ENCODE measurements at regions not wholly inside any gene's neighbourhood (a gene's known extent, or its start where the extent isn't known, plus 50 kb on each side); places are given as distances from the start of the nearest gene placed in this dataset.

DNA sequence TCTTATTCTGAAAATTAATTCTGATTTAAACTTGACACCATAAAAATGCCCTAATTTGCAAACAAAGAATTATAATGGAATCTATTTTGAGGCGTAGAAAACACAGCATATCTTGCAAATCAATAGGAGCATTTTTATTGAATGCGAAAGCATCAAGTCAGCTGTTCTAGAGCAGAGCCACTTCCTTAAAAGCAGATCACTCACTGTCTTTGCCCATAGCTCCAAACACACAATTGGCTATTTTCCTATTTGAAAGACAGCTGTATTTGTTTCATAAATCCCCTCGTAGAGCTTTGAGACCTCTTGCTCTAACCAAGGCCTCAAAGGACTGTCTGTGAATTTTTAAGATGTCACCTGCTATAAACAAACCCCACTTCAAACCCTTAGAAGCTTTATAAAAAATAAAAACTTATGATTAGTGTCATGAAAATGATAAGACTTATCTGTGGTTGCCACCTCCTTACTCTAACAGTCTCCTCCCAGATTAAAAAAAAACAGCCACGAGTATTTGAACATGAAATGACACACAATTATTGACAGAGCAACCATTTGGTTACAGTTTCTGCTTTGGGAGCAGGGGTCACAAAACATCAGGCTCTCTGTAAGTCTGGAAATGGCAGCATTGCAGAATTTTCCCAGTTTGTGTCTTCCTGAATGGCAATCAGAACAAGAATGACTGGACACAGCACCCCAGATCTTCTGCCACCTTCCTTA lies 75.6 kb upstream of the RASEF start:
- Mint-ChIP-seq H3K9me3 (no peaks in the 10 kb centered on the region), H3K27ac (no peak overlapping the region), H3K27me3 (ENCODE audit: low read depth) (no peaks in the 10 kb centered on the region), H3K4me3 (no peak overlapping the region), H3K36me3 (no peaks in the 10 kb centered on the region), H3K4me1 (no peaks in the 10 kb centered on the region)
- DNase-seq (ENCODE audit: low spot score) (no peak), ATAC-seq (no peak)
- no peak for TF ChIP-seq FOXP1 (CRISPR knock-in tag; IDR thresholded peaks at IDR 0.05; ENCODE audit: borderline replicate concordance)
- TF ChIP-seq OVOL2 (CRISPR knock-in tag; IDR thresholded peaks at IDR 0.05; ENCODE audit: borderline replicate concordance) = no peak
- no peak for TF ChIP-seq ZNF396 (CRISPR knock-in tag; IDR thresholded peaks at IDR 0.05; ENCODE audit: borderline replicate concordance)
- TF ChIP-seq ATF3 (CRISPR knock-in tag; conservative IDR thresholded peaks at IDR 0.05) = no peak
- TF ChIP-seq, protein P1, sequence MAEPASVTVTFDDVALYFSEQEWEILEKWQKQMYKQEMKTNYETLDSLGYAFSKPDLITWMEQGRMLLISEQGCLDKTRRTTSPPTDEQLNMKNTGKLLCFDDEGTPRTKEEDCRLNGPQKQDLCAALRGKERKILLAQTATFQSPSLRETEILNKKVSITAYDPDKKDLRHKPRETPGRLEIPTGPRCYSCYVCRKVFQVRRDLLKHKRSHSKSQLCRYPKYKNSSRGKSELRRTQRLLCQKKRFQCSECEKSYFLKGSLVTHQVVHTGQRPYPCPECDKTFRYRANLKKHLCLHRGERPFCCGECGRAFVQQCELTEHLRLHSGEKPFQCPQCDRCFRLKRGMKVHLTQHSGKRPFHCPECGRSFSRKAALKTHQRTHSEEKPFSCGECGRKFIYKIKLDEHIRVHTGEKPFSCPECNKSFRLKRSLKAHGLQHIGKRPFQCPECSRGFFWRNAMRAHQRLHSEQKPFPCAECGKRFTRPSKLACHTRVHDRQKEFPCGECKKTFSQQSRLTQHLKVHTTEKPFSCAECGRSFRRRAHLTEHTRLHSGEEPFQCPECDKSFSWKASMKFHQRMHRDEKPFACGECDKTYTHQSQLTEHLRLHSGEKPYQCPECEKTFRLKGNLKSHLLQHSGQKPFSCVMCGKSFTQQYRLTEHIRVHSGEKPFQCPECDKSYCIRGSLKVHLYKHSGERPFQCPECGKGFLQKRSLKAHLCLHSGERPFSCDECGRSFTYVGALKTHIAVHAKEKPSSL (CRISPR knock-in tag; conservative IDR thresholded peaks at IDR 0.05) = no peak
- TF ChIP-seq MXD4 (CRISPR knock-in tag; IDR thresholded peaks at IDR 0.05; ENCODE audit: borderline replicate concordance) = no peak
- no peak for TF ChIP-seq TP53 (CRISPR knock-in tag; IDR thresholded peaks at IDR 0.05)
- no peak for TF ChIP-seq E2F1 (CRISPR knock-in tag; IDR thresholded peaks at IDR 0.05)
- TF ChIP-seq, protein P2, sequence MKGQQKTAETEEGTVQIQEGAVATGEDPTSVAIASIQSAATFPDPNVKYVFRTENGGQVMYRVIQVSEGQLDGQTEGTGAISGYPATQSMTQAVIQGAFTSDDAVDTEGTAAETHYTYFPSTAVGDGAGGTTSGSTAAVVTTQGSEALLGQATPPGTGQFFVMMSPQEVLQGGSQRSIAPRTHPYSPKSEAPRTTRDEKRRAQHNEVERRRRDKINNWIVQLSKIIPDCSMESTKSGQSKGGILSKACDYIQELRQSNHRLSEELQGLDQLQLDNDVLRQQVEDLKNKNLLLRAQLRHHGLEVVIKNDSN (CRISPR knock-in tag; IDR thresholded peaks at IDR 0.05) = no peak
- TF ChIP-seq, protein P3, sequence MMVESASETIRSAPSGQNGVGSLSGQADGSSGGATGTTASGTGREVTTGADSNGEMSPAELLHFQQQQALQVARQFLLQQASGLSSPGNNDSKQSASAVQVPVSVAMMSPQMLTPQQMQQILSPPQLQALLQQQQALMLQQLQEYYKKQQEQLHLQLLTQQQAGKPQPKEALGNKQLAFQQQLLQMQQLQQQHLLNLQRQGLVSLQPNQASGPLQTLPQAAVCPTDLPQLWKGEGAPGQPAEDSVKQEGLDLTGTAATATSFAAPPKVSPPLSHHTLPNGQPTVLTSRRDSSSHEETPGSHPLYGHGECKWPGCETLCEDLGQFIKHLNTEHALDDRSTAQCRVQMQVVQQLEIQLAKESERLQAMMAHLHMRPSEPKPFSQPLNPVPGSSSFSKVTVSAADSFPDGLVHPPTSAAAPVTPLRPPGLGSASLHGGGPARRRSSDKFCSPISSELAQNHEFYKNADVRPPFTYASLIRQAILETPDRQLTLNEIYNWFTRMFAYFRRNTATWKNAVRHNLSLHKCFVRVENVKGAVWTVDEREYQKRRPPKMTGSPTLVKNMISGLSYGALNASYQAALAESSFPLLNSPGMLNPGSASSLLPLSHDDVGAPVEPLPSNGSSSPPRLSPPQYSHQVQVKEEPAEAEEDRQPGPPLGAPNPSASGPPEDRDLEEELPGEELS (CRISPR knock-in tag; IDR thresholded peaks at IDR 0.05) = no peak
- TF ChIP-seq ELF4 (CRISPR knock-in tag; IDR thresholded peaks at IDR 0.05; ENCODE audit: low read depth) = no peak
- no peak for TF ChIP-seq ZBTB21 (CRISPR knock-in tag; IDR thresholded peaks at IDR 0.05; ENCODE audit: borderline replicate concordance)
- no peak for TF ChIP-seq GRHL2 (CRISPR knock-in tag; IDR thresholded peaks at IDR 0.05; ENCODE audit: insufficient replicate concordance, severe bottlenecking)
- no peak for TF ChIP-seq FOXK1 (CRISPR knock-in tag; IDR thresholded peaks at IDR 0.05)
- POLR2A ChIA-PET = no interaction called here
- CTCF ChIA-PET = no interaction called here

DNA sequence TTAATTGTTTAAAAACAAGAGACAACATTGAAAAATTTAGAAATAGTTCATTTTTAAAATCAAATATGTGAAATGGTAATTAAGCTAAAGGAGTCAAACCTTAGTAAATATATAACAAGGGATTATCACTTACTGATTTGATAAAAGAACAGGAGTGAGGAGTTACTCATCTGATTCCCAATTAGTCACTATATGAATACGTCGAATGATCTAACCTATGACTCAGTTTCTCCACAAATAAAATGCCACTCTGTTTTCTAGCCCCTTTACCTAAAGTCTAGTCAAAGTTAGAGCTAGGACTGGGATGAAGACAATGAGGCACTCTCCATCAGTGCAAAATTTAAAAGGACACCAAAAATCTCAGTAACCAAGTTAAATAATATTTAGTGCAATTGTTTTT lies 70.4 kb upstream of the RASEF start:
- Mint-ChIP-seq H3K9me3 (peaks cover 13% of the 10 kb centered on the region), H3K4me3 (no peak overlapping the region), H3K27me3 (ENCODE audit: low read depth) (no peaks in the 10 kb centered on the region), H3K4me1 (no peaks in the 10 kb centered on the region), H3K36me3 (peaks cover 5% of the 10 kb centered on the region), H3K27ac (no peak overlapping the region)
- no peak for ATAC-seq
- CTCF ChIA-PET = no interaction called here
- POLR2A ChIA-PET = no interaction called here
- no peak for DNase-seq (ENCODE audit: low spot score)
- TF ChIP-seq FOXJ3 (CRISPR knock-in tag; IDR thresholded peaks at IDR 0.05; ENCODE audit: borderline replicate concordance) (no peak), NFYB (CRISPR knock-in tag; conservative IDR thresholded peaks at IDR 0.05; ENCODE audit: low read depth) (no peak), GABPB1 (CRISPR knock-in tag; IDR thresholded peaks at IDR 0.05) (no peak), ZNF416 (CRISPR knock-in tag; IDR thresholded peaks at IDR 0.05) (no peak)
- TF ChIP-seq, protein P1 (CRISPR knock-in tag; conservative IDR thresholded peaks at IDR 0.05) = no peak
- TF ChIP-seq, protein P4, sequence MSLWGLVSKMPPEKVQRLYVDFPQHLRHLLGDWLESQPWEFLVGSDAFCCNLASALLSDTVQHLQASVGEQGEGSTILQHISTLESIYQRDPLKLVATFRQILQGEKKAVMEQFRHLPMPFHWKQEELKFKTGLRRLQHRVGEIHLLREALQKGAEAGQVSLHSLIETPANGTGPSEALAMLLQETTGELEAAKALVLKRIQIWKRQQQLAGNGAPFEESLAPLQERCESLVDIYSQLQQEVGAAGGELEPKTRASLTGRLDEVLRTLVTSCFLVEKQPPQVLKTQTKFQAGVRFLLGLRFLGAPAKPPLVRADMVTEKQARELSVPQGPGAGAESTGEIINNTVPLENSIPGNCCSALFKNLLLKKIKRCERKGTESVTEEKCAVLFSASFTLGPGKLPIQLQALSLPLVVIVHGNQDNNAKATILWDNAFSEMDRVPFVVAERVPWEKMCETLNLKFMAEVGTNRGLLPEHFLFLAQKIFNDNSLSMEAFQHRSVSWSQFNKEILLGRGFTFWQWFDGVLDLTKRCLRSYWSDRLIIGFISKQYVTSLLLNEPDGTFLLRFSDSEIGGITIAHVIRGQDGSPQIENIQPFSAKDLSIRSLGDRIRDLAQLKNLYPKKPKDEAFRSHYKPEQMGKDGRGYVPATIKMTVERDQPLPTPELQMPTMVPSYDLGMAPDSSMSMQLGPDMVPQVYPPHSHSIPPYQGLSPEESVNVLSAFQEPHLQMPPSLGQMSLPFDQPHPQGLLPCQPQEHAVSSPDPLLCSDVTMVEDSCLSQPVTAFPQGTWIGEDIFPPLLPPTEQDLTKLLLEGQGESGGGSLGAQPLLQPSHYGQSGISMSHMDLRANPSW (CRISPR knock-in tag; conservative IDR thresholded peaks at IDR 0.05; ENCODE audit: low read depth) = no peak

All from WTC11 (cell line).